PC-3 (cell line): ENCODE measurements at regions not wholly inside any gene's neighbourhood (a gene's known extent, or its start where the extent isn't known, plus 50 kb on each side); places are given as distances from the start of the nearest gene placed in this dataset.

Experiments
- CTCF ChIP-seq: fragments of 300-600 bp; sonication (generic); conservative IDR thresholded peaks from 2 replicates; pipeline ENCODE4 v1.5.1; 2017; ENCODE audit warnings: antibody characterized with exemption, low read depth, mild to moderate bottlenecking, low read length
- EZH2 ChIP-seq: fragments of 300-600 bp; sonication (generic); IDR thresholded peaks from one replicate; pipeline ENCODE4 v1.6.1; 2017; ENCODE audit warnings: antibody characterized with exemption, mild to moderate bottlenecking, low read length; ENCODE audit not compliant: unreplicated experiment

- TF ChIP-seq CTCF (no peak), EZH2 (no peak)
Observed at GRCh38 chr15:48062148-48062872, 58.5 kb upstream of the SLC24A5 start.
